NCI-H2029 treated with DMSO at 0.1 percent for 48 hours (cell line): ENCODE measurements at regions not wholly inside any gene's neighbourhood (a gene's known extent, or its start where the extent isn't known, plus 50 kb on each side); places are given as distances from the start of the nearest gene placed in this dataset.

Source experiments
- DNase-seq: peaks from one replicate; lab custom pipeline; 2025; lab: John Stamatoyannopoulos, UW

DNA sequence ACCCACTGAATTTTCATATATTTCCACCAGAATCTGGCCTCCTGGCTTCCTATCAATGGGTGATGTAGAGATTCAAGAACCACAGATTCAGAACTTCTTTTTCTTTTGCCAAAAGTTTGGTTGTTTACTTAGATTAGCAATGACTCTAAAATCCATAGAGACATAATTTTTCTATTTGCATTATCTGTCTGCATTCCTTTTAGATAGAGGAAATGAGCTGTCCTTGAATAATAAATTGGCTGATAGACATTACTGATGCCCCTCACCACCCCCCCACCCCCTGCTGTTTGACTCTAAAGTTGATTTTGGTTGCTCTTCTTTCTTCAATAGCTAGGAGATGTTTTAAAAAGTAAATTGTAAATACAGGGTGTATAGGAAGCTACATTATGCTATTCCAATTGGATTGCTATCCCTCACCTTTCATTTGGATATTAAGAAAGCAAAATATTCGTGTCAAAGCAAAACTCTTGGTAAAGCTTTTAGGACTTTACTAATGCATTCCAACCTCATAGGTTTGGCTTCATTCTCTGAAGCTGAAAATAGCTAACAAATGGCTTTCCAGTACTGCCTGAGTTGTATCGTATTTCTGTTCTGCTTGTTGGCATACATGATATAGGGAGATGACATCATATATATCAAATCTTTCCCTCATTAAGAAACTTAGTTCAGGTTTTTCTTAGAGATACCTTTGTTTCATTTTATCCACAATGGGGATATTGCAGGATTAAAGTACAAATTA is 606.0 kb downstream of the ARL4A start:
- no peak for DNase-seq

GRCh38 chr7:13307040-13307439 is 619.6 kb downstream of the ARL4A start:
- DNase-seq = no peak

DNA sequence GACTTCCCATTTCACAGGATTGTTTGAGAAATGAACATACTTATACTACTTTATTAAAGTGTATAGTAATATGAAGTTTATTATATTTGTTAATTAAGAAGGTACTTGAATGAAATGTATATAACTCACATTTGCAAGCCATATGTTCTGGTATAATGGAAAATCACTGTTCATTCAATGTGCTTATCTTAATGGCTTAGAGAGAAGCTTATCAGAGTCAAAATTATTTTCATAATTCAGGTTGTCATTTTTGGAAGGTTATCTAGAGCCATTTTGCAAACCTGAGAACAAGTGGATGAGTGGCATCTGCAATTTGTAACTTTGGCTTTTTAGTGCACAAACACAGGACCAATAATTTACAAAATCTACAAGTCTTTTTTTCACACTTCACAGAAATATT is 621.0 kb downstream of the ARL4A start:
- no peak for DNase-seq

- DNase-seq = no peak
Observed at GRCh38 chr7:13309535-13309934, 622.1 kb downstream of the ARL4A start.

DNA sequence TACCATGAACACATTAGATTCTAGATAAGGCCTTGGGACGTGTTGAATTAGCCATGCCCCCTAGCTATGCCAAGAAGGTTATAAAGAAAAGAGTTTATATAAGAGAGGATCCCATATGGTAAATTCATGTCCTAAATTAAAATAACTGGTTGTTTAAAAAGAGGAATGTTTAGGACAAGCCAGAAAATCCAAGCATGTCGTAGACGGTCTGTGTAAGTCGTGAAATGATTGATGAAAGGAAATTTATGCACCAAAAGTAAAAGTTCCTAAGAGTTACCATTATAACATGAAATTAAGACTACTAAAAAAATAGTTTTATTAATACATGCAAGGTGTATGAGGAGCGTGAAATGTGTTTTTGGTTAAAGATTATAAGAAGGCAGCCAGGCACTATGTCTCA is 624.9 kb downstream of the ARL4A start:
- no peak for DNase-seq

DNA sequence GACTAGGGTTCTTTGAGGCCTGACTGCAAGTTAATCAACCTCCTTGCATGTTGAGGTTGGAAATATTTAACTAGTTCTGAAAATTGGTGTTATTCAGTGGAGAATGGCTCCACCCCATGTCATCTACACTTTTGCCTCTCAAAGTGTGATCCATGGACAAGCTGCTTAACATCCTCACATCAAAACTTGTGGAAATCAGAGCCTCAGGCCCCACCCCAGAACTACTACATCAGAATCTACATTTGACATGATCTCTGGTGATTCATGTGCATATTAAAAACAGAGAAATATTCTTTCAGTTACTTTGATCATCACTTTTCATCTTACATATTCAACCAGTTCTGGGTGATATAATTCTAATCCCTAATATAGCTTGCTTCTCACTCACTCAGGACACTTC is 632.9 kb downstream of the ARL4A start:
- DNase-seq = no peak

GRCh38 chr7:13321316-13321715 is 633.9 kb downstream of the ARL4A start:
- DNase-seq = no peak

- DNase-seq = no peak
Observed at GRCh38 chr7:13322126-13322525, 634.7 kb downstream of the ARL4A start.

DNA sequence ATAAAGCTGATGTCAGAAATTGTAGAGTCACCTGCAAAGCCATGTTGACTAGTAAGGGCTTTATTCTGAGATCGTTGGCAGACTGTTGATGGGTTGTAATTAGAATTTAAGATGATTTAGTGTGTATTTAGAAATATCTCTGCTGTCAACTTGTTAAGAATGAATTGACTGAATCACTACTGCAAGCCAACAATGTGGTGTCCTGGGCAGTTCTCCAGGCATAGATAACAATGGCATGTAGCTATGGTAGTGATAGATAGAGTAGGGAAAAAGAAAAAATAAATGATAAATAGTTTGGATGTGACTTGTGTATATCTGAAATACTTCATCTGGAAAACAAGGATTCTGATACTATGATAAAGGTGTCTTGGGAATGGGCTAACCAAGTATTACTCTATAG is 640.2 kb downstream of the ARL4A start:
- no peak for DNase-seq

GRCh38 chr7:13333371-13333770 is 645.9 kb downstream of the ARL4A start:
- DNase-seq = no peak

DNA sequence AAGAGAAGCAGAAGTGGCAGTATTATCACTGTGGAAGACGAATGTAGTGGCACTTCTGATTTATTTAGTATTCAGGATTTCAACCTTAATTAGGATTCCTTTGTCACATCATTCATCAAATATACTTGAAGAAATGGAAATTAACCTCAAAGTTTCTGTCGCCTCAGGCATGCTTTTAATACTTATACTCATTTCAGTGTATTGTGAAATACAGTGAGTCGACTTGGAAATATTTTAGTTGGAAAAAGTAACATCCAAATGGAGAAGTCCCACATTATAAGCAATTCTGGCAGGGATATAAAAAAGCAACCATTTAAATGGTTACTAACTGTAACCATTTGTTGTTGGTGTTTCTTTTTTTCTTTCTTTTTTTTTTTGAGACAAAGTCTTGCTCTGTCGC is 648.8 kb downstream of the ARL4A start:
- DNase-seq = no peak

DNA sequence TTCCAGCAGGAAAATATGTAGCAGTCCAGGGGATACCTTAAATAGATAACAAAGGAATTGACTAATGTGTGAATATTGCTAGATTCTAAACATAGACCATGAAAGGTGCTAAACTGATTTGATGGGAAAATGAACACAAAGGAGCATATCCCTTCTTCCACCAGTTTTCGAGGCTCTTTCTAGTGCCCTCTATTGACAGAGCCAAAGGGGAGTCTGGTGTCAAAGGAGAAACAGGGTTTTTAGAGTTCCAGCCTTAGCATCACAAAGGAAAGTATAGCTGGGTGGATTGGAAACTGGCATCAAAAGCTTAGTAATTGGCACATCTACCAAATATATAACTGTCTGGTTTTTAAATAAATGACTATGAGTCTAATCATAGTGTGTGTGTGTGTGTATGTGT is 636.8 kb downstream of the ETV1 start:
- DNase-seq = no peak

DNA sequence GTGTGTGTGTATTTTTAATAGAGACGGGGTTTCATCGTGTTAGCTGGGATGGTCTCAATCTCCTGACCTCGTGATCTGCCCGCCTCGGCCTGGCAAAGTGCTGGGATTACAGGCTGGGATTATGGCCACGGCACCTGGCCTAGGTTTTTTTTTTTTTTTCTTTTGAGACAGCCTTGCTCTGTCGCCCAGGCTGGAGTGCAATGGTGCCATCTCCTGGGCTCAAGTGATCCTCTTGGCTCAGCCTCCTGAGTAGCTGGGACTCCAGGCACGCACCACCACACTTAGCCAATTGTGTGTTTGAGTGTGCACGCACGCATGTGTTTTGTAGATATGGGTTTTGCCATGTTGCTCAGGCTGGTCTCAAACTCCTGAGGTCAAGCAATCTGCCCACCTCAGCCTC is 629.8 kb downstream of the ETV1 start:
- DNase-seq = no peak

GRCh38 chr7:13386741-13387140 is 602.7 kb downstream of the ETV1 start:
- DNase-seq = no peak

- no peak for DNase-seq
Observed at GRCh38 chr7:13407911-13408310, 581.6 kb downstream of the ETV1 start.

GRCh38 chr7:13411151-13411550 is 578.3 kb downstream of the ETV1 start:
- no peak for DNase-seq

GRCh38 chr7:13411636-13412035 is 577.8 kb downstream of the ETV1 start:
- no peak for DNase-seq

DNA sequence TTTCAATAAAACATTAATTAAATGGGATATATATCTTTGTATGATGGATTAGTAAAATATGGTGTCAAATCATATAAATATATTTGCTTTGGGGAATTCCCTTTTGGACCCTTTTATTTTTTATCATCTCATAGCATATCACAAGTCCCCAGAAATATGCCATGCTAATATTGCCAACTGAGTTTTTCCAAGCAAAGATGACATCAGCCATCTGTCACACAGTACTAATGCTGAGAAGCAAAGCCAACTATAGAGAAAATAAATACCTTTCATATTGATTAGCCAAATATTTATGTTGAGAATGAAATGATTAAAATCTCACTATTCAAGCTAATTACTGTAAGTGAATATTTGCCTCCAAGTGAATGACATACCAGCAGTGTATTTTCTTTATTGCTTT is 575.3 kb downstream of the ETV1 start:
- DNase-seq = no peak

- no peak for DNase-seq
Observed at GRCh38 chr7:13414661-13415107, 574.8 kb downstream of the ETV1 start.

GRCh38 chr7:13416071-13416470 is 573.4 kb downstream of the ETV1 start:
- DNase-seq = no peak

DNA sequence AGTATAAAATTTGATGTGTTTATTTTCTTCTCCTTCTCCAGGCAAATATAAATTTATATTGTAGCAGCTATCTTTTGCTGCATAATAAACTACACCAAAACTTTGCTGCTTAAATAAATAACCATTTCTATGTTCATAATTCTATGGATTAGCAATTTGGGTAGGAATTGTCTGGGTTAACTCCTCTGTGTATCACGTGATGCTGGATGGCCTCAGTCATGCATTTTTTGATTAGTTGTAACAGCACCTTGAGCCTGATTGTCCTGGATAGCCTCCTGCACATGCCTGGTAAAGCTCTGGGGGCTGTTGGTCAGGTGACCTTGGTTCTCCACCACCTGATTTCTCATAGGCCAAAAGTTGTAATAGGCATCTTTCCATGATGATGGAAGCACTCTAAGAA is 572.9 kb downstream of the ETV1 start:
- DNase-seq = no peak

DNA sequence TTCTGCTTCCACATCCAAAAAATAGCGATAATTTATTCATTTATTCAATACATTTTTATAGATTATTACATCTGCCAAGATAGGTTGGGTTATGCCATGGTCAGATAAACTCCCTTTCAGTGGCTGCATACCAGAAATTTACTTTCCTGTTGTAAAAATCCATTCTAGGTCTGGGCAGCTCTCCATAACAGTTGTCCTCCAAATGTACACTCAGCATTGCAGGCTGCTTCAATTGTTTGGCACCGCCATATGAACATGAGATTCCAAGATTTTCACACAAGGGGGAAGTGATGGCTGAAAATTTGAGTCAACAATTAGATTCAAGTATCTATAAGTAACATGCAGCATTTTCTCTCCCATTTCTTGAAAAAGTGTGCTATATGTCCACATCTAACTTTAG is 568.7 kb downstream of the ETV1 start:
- DNase-seq = no peak

GRCh38 chr7:13421776-13422175 is 567.7 kb downstream of the ETV1 start:
- DNase-seq = no peak

- no peak for DNase-seq
Observed at GRCh38 chr7:13433946-13434345, 555.5 kb downstream of the ETV1 start.
